LNCaP clone FGC (cell line): ENCODE measurements at regions not wholly inside any gene's neighbourhood (a gene's known extent, or its start where the extent isn't known, plus 50 kb on each side); places are given as distances from the start of the nearest gene placed in this dataset.

ENCODE experiments used
- DNase-seq: peaks from one replicate; pipeline ENCODE4 v3.0.0-alpha.2; 2011; ENCODE audit warnings: low read depth
- H3K4me3 ChIP-seq: 2 replicates; pipeline ENCODE4 v1.5.1; 2011; ENCODE audit warnings: mild to moderate bottlenecking, low read depth, low read length, control low read depth
- TF ChIP-seq, protein P1 (sequence below): IDR thresholded peaks from 2 replicates; pipeline ENCODE4 v1.5.1; 2012; ENCODE audit warnings: mild to moderate bottlenecking; ENCODE audit not compliant: control insufficient read depth, insufficient read depth; ENCODE audit errors: extremely low read depth

DNA sequence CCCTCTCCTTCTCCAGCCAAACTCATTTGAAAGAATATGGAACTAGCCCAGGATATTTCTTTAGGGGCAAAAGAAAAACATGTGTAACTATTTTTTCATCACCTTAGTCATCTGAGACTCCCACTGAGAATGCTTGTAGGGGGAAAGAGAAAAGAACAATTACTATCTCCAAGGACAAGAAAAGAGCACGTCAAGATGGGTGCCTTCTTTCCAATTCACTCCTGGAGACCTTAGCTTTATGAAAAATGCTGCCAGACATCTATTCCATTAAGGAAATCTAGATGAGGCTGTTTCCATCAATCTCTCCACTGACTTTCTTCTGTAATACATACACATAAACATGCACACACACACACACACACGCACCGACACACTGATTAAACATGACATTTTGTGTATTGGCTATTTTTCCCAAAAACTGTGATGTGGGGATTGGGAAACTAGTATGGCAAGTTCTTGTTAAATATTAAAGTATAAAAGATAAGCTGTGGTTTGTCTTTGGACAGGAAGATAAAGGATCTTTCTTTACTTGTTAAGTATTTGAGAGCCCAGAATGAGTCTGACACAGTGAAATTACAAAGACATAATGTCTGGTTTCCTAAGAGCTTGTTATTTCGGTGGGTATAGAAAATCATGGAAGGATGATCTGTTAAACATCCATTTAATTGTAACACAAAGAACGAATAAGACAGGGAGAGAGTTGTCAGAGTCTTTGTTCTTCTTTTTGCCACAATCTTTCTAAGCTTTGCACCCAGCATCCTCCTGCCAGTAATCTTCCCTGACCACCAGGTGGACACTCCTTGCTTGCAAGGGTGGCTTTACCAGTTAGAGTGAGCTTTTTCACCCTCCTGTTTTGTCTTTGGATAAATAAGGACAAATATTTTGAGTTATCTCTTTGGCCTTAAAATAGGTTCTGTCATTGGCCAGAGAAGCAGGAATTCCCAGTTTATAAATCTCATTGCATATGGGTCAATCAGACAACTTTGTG, 177.3 kb upstream of the TMEM72 start:
- no peak for DNase-seq
- no peak overlapping the region for H3K4me3 ChIP-seq
- TF ChIP-seq, protein P1, sequence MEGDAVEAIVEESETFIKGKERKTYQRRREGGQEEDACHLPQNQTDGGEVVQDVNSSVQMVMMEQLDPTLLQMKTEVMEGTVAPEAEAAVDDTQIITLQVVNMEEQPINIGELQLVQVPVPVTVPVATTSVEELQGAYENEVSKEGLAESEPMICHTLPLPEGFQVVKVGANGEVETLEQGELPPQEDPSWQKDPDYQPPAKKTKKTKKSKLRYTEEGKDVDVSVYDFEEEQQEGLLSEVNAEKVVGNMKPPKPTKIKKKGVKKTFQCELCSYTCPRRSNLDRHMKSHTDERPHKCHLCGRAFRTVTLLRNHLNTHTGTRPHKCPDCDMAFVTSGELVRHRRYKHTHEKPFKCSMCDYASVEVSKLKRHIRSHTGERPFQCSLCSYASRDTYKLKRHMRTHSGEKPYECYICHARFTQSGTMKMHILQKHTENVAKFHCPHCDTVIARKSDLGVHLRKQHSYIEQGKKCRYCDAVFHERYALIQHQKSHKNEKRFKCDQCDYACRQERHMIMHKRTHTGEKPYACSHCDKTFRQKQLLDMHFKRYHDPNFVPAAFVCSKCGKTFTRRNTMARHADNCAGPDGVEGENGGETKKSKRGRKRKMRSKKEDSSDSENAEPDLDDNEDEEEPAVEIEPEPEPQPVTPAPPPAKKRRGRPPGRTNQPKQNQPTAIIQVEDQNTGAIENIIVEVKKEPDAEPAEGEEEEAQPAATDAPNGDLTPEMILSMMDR: peak; percentile 30; the same call in 1 of the 2 replicates

- no peak overlapping the region for H3K4me3 ChIP-seq
- TF ChIP-seq, protein P1: no peak
- DNase-seq: no peak
These were observed 168.9 kb upstream of the TMEM72 start for GRCh38 chr10:44742248-44742647.

GRCh38 chr10:44743535-44743934, 167.6 kb upstream of the TMEM72 start:
- TF ChIP-seq, protein P1: no peak
- no peak overlapping the region for H3K4me3 ChIP-seq
- no peak for DNase-seq

GRCh38 chr10:44745920-44746319, 165.2 kb upstream of the TMEM72 start:
- no peak for DNase-seq
- no peak overlapping the region for H3K4me3 ChIP-seq
- TF ChIP-seq, protein P1: no peak

DNA sequence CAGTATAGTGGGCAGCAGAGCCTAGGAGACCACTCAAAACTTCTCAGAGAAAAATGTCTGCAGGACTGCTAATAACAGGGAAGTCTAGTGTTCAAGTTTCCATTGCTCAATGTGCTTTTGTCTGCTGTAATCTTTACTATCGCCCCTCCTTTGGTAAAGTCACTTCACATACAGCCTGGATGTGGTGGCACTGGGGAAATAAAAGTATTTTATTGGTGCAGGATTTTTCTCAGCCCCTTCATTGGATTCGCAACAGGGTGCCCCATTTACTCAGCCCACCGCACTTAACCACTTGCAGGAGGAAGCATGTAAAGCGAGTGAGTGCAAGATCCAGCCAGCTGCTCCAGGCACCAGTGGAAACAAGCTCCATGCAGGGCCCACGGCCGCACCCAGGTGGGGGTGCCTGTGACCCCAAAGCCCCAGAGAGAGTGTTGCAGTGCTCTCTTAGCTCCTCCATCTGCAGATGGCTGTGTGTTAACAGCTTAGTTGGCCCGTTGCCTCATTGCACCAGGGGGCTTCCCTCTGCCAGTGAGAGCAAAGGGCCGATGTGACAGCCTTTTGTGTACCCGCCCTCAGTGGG, 163.5 kb upstream of the TMEM72 start:
- no peak for DNase-seq
- H3K4me3 ChIP-seq: no peak overlapping the region
- TF ChIP-seq, protein P1: no peak

- TF ChIP-seq, protein P1: no peak
- H3K4me3 ChIP-seq: no peak overlapping the region
- no peak for DNase-seq
These were observed 162.0 kb upstream of the TMEM72 start for GRCh38 chr10:44749151-44749550.
